ENCODE measurements at regions not wholly inside any gene's neighbourhood (a gene's known extent, or its start where the extent isn't known, plus 50 kb on each side); places are given as distances from the start of the nearest gene placed in this dataset.

DNA sequence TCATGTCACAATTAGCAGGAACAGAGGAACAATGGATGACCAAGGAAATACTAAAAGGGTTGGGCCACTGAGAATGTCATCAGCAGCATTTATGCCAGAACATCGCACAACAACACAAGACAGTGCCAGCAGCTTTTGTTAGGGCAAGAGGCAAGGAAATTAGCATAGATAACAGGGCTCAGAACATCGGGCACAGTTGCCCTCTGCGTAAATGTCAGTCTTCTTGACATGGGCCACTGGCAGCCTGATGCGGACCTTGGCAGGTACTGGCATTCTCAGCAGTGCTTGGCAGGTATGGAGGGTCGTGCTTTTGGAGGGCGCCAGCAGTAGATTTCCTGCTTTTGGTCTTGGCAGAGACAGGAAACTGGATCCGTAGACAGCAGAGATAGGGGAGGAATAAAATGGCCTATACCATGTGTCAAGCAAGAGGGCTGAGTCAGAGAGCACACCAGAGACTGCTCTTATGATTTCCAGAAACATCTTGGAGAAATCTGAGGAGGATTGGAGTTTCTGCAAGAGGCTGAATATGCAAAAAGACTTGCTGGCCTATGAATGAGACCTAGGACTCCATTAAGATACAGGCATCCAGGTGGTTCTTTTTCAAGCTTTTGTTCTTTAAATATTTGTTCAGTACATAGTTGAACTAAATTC, 371.5 kb upstream of the MTPN start:
- Histone ChIP-seq H3K4me1 (ENCODE audit: control insufficient read depth, insufficient read depth, low read length) (no peaks in the 10 kb centered on the region), H3K27me3 (ENCODE audit: control insufficient read depth, insufficient read depth, low read length) (no peaks in the 10 kb centered on the region), H3K9me1 (ENCODE audit: insufficient read depth, low read length) (no peaks in the 10 kb centered on the region), H2AK9ac (replicated peaks; ENCODE audit: low read depth, low read length, poor library complexity) (no peak overlapping the region), H3K14ac (replicated peaks; ENCODE audit: low read depth, low read length) (no peak overlapping the region), H2AFZ (replicated peaks; ENCODE audit: low read length, poor library complexity) (peak overlapping the region; percentile 21), H3K4ac (ENCODE audit: low read depth, low read length) (no peak overlapping the region), H2BK5ac (ENCODE audit: low read depth, low read length, poor library complexity, severe bottlenecking) (no peak overlapping the region), H3K4me3 (ENCODE audit: insufficient read depth, low read depth, low read length) (no peak overlapping the region), H4K5ac (ENCODE audit: low read depth, low read length) (no peak overlapping the region), H4K20me1 (ENCODE audit: insufficient read depth, low read length) (no peaks in the 10 kb centered on the region), H3K23ac (ENCODE audit: low read depth, low read length) (no peak overlapping the region), H3K9ac (ENCODE audit: low read depth, low read length) (no peak overlapping the region), H2AK5ac (ENCODE audit: low read depth, low read length) (no peak overlapping the region), H2BK120ac (ENCODE audit: low read depth, low read length) (no peak overlapping the region), H3K36me3 (ENCODE audit: control insufficient read depth, insufficient read depth, low read length) (no peaks in the 10 kb centered on the region), H4K91ac (ENCODE audit: insufficient read depth, low read depth, low read length) (no peak overlapping the region), H3K27ac (ENCODE audit: insufficient read depth, low read length) (no peak overlapping the region), H3K18ac (ENCODE audit: low read depth, low read length) (no peak overlapping the region), H4K8ac (ENCODE audit: low read depth in 2 of 2, low read length in 2 of 2) (no peak overlapping the region), H2BK15ac (ENCODE audit: low read depth, low read length) (no peak overlapping the region), H2BK20ac (ENCODE audit: low read depth, low read length) (no peak overlapping the region), H3K56ac (ENCODE audit: extremely low read depth, insufficient read depth, low read length) (no peak overlapping the region), H3K79me1 (ENCODE audit: low read depth in 1 of 2, low read length in 2 of 2) (no peaks in the 10 kb centered on the region), H3K4me2 (ENCODE audit: low read depth, low read length) (no peak overlapping the region), H3K9me3 (ENCODE audit: control insufficient read depth, insufficient read depth, low read length) (no peaks in the 10 kb centered on the region)
- WGBS, 2 experiments (ENCODE audit: extremely low coverage in 2 of 2, insufficient read length in 1 of 2), result 69% methylated on average over 4 of the region's 7 CpGs; no CpG with 5 or more reads in 1 of the 2 experiments
- no TSS peak for BruUV-seq (replicated peaks)
- CTCF ChIA-PET, result no interaction called here
- no peak for TF ChIP-seq USF2 (IDR thresholded peaks at IDR 0.05; ENCODE audit: low read depth, low read length)
- TF ChIP-seq MAZ (IDR thresholded peaks at IDR 0.05; ENCODE audit: borderline replicate concordance, low read depth, low read length), result no peak
- no peak for TF ChIP-seq MXI1 (IDR thresholded peaks at IDR 0.05; ENCODE audit: borderline replicate concordance, low read depth, low read length)
- no peak for TF ChIP-seq NFE2L2 (IDR thresholded peaks at IDR 0.05; ENCODE audit: low read depth, low read length)
- TF ChIP-seq BHLHE40 (IDR thresholded peaks at IDR 0.05; ENCODE audit: low read depth, low read length), result no peak
- no peak for TF ChIP-seq RAD21 (IDR thresholded peaks at IDR 0.05; ENCODE audit: low read length)
- no peak for TF ChIP-seq SMC3 (IDR thresholded peaks at IDR 0.05; ENCODE audit: low read depth, low read length)
- no peak for TF ChIP-seq MAFK (IDR thresholded peaks at IDR 0.05; ENCODE audit: low read depth, low read length)
- POLR2A ChIA-PET (ENCODE audit: unreplicated experiment), result no interaction called here
- in situ Hi-C loops (cut with MboI; ENCODE audit: low sequenced_read_pairs) (no loop called here), dilution Hi-C loops (cut with HindIII; ENCODE audit: low sequenced_read_pairs, unreplicated experiment) (no loop called here), intact Hi-C loops (cut with micrococcal nuclease) (no loop called here)
- ATAC-seq (ENCODE audit: low read depth), result no peak
- no peak for DNase-seq
